ENCODE measurements at regions not wholly inside any gene's neighbourhood (a gene's known extent, or its start where the extent isn't known, plus 50 kb on each side); places are given as distances from the start of the nearest gene placed in this dataset.
"Not testable (repeated sequence)": the region's sequence is repeated elsewhere in the genome, so short reads cannot be mapped to it uniquely, and the experiment has no call there.

GRCh38 chr5:67982160-67982559, 233.4 kb upstream of the PIK3R1 start:
- TF ChIP-seq CTCF, POLR2A (IDR thresholded peaks at IDR 0.05): not testable (repeated sequence)

All from uterus (tissue), 2 donors.